ENCODE measurements at regions not wholly inside any gene's neighbourhood (a gene's known extent, or its start where the extent isn't known, plus 50 kb on each side); places are given as distances from the start of the nearest gene placed in this dataset.

GRCh38 chr11:110798201-110798900 lies 86.1 kb upstream of the ARHGAP20 start:
- no peak for TF ChIP-seq POLR2AphosphoS5 (IDR thresholded peaks at IDR 0.05; ENCODE audit: borderline replicate concordance, low read depth, low read length)
- TF ChIP-seq EZH2 (IDR thresholded peaks at IDR 0.05), result no peak

All from SK-N-MC (cell line).